HCT116 (cell line): ENCODE measurements at regions not wholly inside any gene's neighbourhood (a gene's known extent, or its start where the extent isn't known, plus 50 kb on each side); places are given as distances from the start of the nearest gene placed in this dataset.

ENCODE experiments used
- ATAC-seq: fragments of 200-7000 bp; cut with Tn5 transposase; 2 replicates; pipeline ENCODE4 v1.9.1; 2020; ENCODE audit warnings: mild to moderate bottlenecking, moderate library complexity
- BruUV-seq: library from RNA; stranded (reverse); fragments of 400-500 nt; replicated peaks from 2 replicates; lab custom pipeline; 2021; lab: Mats Ljungman, UMichigan
- CTCF ChIA-PET: fragments of 300-600 bp; sonication (Branson Sonifier 250); formaldehyde crosslinking; loops from one replicate; lab custom pipeline; 2021; ENCODE audit warnings: antibody characterized with exemption; lab: Charles Lee
- POLR2A ChIA-PET: fragments of 300-600, 350-600 bp; sonication (Branson Sonifier 250); formaldehyde crosslinking; loops from one replicate; lab custom pipeline; 2021; ENCODE audit warnings: antibody characterized with exemption; lab: Charles Lee
- RAD21 ChIA-PET, 2 experiments: fragments of 300-600 bp; sonication (Branson Sonifier 250); formaldehyde crosslinking; loops; one replicate each; lab custom pipeline; 2023; ENCODE audit warnings: low total read pairs in 2 of 2; ENCODE audit not compliant: uncharacterized antibody in 2 of 2, unreplicated experiment in 2 of 2, low non-redundant PET in 1 of 2; lab: Charles Lee
- DNase-seq: peaks from one replicate; pipeline ENCODE4 v3.0.0-alpha.2; 2010; ENCODE audit warnings: low read depth, low spot score
- H2AFZ ChIP-seq: fragments of 200-600 bp; shearing (Covaris generic), sonication (generic); 2 replicates; pipeline ENCODE4 v1.6.1; 2017; ENCODE audit warnings: low read depth, mixed run types, mixed read lengths, antibody characterized with exemption, low read length; ENCODE audit not compliant: poor library complexity, severe bottlenecking
- H3K27ac ChIP-seq: 2 replicates; pipeline ENCODE4 v1.5.1; 2012; ENCODE audit warnings: low read depth, low read length
- H3K27me3 ChIP-seq: fragments of 200-600 bp; sonication (generic); 2 replicates; pipeline ENCODE4 v1.6.1; 2016; ENCODE audit warnings: mixed run types, low read length, mixed read lengths; ENCODE audit not compliant: insufficient read depth
- H3K36me3 ChIP-seq, 2 experiments: fragments of 200-500 bp in 1 of 2; fragments of 200-600 bp in 1 of 2; sonication (Bioruptor generic) in 1 of 2; sonication (generic) in 1 of 2; 2 replicates each; pipeline versions ENCODE4 v1.5.1 to v1.6.1; 2014 to 2016; ENCODE audit warnings: low read length in 2 of 2, inconsistent platforms in 1 of 2, mixed read lengths in 1 of 2, mixed run types in 1 of 2; ENCODE audit not compliant: insufficient read depth in 2 of 2, control insufficient read depth in 1 of 2
- H3K4me1 ChIP-seq, 2 experiments: fragments of 200-600 bp in 1 of 2; sonication (generic) in 1 of 2; 2 replicates each; pipeline versions ENCODE4 v1.5.1 to v1.6.1; 2012 to 2017; ENCODE audit warnings: low read length in 2 of 2, inconsistent platforms in 1 of 2, mild to moderate bottlenecking in 1 of 2, mixed read lengths in 1 of 2, mixed run types in 1 of 2, moderate library complexity in 1 of 2; ENCODE audit not compliant: insufficient read depth in 2 of 2, control insufficient read depth in 1 of 2
- H3K4me2 ChIP-seq: fragments of 200-600 bp; sonication (generic); 2 replicates; pipeline ENCODE4 v1.6.1; 2017; ENCODE audit warnings: mixed run types, low read length, mixed read lengths
- H3K4me3 ChIP-seq, 2 experiments: fragments of 200-600 bp in 1 of 2; sonication (generic) in 1 of 2; replicated peaks in 1 of 2; 2 replicates each; pipeline ENCODE4 v1.5.1; 2011 to 2016; ENCODE audit warnings: low read length in 2 of 2, control low read depth in 1 of 2, low read depth in 1 of 2, mild to moderate bottlenecking in 1 of 2, mixed read lengths in 1 of 2, mixed run types in 1 of 2
- H3K79me2 ChIP-seq: fragments of 200-600 bp; sonication (generic); 2 replicates; pipeline ENCODE4 v1.6.1; 2017; ENCODE audit warnings: mild to moderate bottlenecking, mixed run types, low read length, moderate library complexity, mixed read lengths; ENCODE audit not compliant: insufficient read depth
- H3K9ac ChIP-seq: fragments of 200-600 bp; sonication (generic); 2 replicates; pipeline ENCODE4 v1.6.1; 2016; ENCODE audit warnings: low read length, mixed read lengths
- H3K9me2 ChIP-seq: fragments of 200-600 bp; sonication (generic), shearing (Covaris generic); 2 replicates; pipeline ENCODE4 v1.6.1; 2017; ENCODE audit warnings: mixed run types, mild to moderate bottlenecking, moderate library complexity; ENCODE audit not compliant: insufficient read depth
- H3K9me3 ChIP-seq, 2 experiments: fragments of 200-500 bp in 1 of 2; fragments of 200-600 bp in 1 of 2; sonication (Bioruptor generic) in 1 of 2; sonication (generic) in 1 of 2; 2 replicates each; pipeline ENCODE4 v1.6.1; 2014 to 2017; ENCODE audit warnings: low read length in 2 of 2, mixed read lengths in 2 of 2, inconsistent platforms in 1 of 2, low read depth in 1 of 2, mild to moderate bottlenecking in 1 of 2, mixed run types in 1 of 2, moderate library complexity in 1 of 2; ENCODE audit not compliant: control insufficient read depth in 1 of 2, insufficient read depth in 1 of 2
- H4K20me1 ChIP-seq: fragments of 200-600 bp; sonication (generic), shearing (Covaris generic); 2 replicates; pipeline ENCODE4 v1.6.1; 2017; ENCODE audit warnings: mixed run types, mild to moderate bottlenecking, moderate library complexity; ENCODE audit not compliant: insufficient read depth
- ATF3 ChIP-seq: IDR thresholded peaks from 2 replicates; pipeline ENCODE4 v1.6.1; 2012
- CBX3 ChIP-seq: IDR thresholded peaks from 2 replicates; pipeline ENCODE4 v1.6.1; 2012; ENCODE audit warnings: low read depth
- EGR1 ChIP-seq: IDR thresholded peaks from 2 replicates; pipeline ENCODE4 v1.6.1; 2012; ENCODE audit warnings: low read depth
- ELF1 ChIP-seq: IDR thresholded peaks from 2 replicates; pipeline ENCODE4 v1.6.1; 2012; ENCODE audit warnings: low read depth, borderline replicate concordance
- EZH2 ChIP-seq: fragments of 200-600 bp; sonication (generic); IDR thresholded peaks from 2 replicates; pipeline ENCODE4 v1.6.1; 2017; ENCODE audit warnings: antibody characterized with exemption, mixed run types
- EZH2phosphoT487 ChIP-seq: fragments of 200-600 bp; IDR thresholded peaks from 2 replicates; pipeline ENCODE4 v1.6.1; 2018; ENCODE audit warnings: antibody characterized with exemption, borderline replicate concordance
- FOSL1 ChIP-seq: IDR thresholded peaks from 2 replicates; pipeline ENCODE4 v1.6.1; 2012; ENCODE audit warnings: low read depth
- POLR2A ChIP-seq: IDR thresholded peaks from 2 replicates; pipeline ENCODE4 v1.7.0; 2011; ENCODE audit warnings: borderline replicate concordance; ENCODE audit not compliant: insufficient read depth, insufficient read length; ENCODE audit errors: extremely low read depth
- POLR2AphosphoS5 ChIP-seq: IDR thresholded peaks from 2 replicates; pipeline ENCODE4 v1.6.1; 2011; ENCODE audit warnings: mild to moderate bottlenecking, low read depth, low read length, moderate library complexity
- RAD21 ChIP-seq: IDR thresholded peaks from 2 replicates; pipeline ENCODE4 v1.6.1; 2012; ENCODE audit warnings: low read depth, mild to moderate bottlenecking
- REST ChIP-seq: IDR thresholded peaks from 2 replicates; pipeline ENCODE4 v1.6.1; 2012; ENCODE audit warnings: low read depth
- SIN3A ChIP-seq: IDR thresholded peaks from 2 replicates; pipeline ENCODE4 v1.6.1; 2012; ENCODE audit warnings: low read depth
- SP1 ChIP-seq: IDR thresholded peaks from 2 replicates; pipeline ENCODE4 v1.6.1; 2012; ENCODE audit warnings: low read depth
- SRF ChIP-seq: IDR thresholded peaks from 2 replicates; pipeline ENCODE4 v1.6.1; 2012; ENCODE audit warnings: low read depth
- TCF7L2 ChIP-seq: IDR thresholded peaks from 2 replicates; pipeline ENCODE4 v1.7.0; 2011; ENCODE audit warnings: borderline replicate concordance, inconsistent platforms; ENCODE audit not compliant: insufficient read depth, insufficient read length; ENCODE audit errors: extremely low read depth
- YY1 ChIP-seq: IDR thresholded peaks from 2 replicates; pipeline ENCODE4 v1.6.1; 2011; ENCODE audit warnings: low read length, low read depth, moderate library complexity, mild to moderate bottlenecking; ENCODE audit not compliant: insufficient replicate concordance; ENCODE audit errors: extremely low read depth
- ZBTB33 ChIP-seq: IDR thresholded peaks from 2 replicates; pipeline ENCODE4 v1.6.1; 2011; ENCODE audit warnings: mild to moderate bottlenecking, low read length, moderate library complexity; ENCODE audit not compliant: insufficient replicate concordance; ENCODE audit errors: extremely low read depth
- ZFX ChIP-seq: fragments of 450-650 bp; IDR thresholded peaks from 2 replicates; pipeline ENCODE4 v1.6.1; 2017
- ZNF274 ChIP-seq: fragments of 200-500 bp; sonication (Bioruptor generic); IDR thresholded peaks from 2 replicates; pipeline ENCODE4 v1.6.1; 2014; ENCODE audit warnings: mild to moderate bottlenecking, low read depth, low read length, inconsistent platforms
- intact Hi-C: fragments of 100-400 bp; cut with micrococcal nuclease; formaldehyde crosslinking; loops from 2 replicates; pipeline ENCODE4 v1.10.0; 2022
- TF ChIP-seq, protein P1 (sequence below), 3 experiments: fragments of 200-600 bp in 1 of 3; sonication (generic) in 1 of 3; IDR thresholded peaks in 2 of 3; conservative IDR thresholded peaks in 1 of 3; 2 replicates each; pipeline ENCODE4 v1.5.1; 2012 to 2017; ENCODE audit warnings: low read depth in 2 of 3, low read length in 2 of 3, antibody characterized with exemption in 1 of 3, borderline replicate concordance in 1 of 3, control low read depth in 1 of 3, mild to moderate bottlenecking in 1 of 3, mixed read lengths in 1 of 3, mixed run types in 1 of 3, moderate library complexity in 1 of 3; ENCODE audit not compliant: insufficient read depth in 1 of 3

DNA sequence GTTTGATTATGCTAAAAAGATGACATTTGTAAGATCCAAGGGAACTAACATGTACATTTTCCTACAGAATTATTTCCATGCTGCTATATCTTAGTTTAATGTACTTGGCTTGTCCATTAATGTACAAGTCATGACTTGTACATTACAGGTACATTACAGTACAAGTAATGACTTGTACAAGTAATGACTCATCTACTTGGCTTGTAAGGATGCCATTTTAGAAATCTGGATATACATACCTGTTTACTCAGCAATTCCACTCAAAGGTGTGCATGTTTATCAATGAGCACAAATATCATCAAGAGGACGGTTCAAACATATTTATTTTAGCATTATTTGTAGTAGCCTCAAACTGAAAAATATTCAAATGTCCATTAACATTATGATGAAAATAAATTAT, 87.0 kb upstream of the TRPC4 start:
- H3K4me3 ChIP-seq: no peak overlapping the region
- H3K27ac ChIP-seq: no peak overlapping the region
- no peak overlapping the region for H3K4me2 ChIP-seq
- H3K9ac ChIP-seq: no peak overlapping the region
- intact Hi-C loops: no loop called here
- no peaks in the 10 kb centered on the region for H3K79me2 ChIP-seq
- H3K27me3 ChIP-seq: no peaks in the 10 kb centered on the region
- POLR2A ChIA-PET: no interaction called here
- RAD21 ChIA-PET: no interaction called here
- DNase-seq (no peak), ATAC-seq (no peak)
- H3K4me1 ChIP-seq: no peaks in the 10 kb centered on the region
- H3K9me3 ChIP-seq: peaks cover 10 to 13% of the 10 kb centered on the region in 2 experiments; a peak in 3 of 4 replicates
- H3K9me2 ChIP-seq: no peaks in the 10 kb centered on the region
- no TSS peak for BruUV-seq
- H3K36me3 ChIP-seq: no peaks in the 10 kb centered on the region
- CTCF ChIA-PET: no interaction called here
- TF ChIP-seq REST (no peak), FOSL1 (no peak), EGR1 (no peak), SRF (no peak), ATF3 (no peak), POLR2AphosphoS5 (no peak), ZBTB33 (no peak), ELF1 (no peak), RAD21 (no peak), ZNF274 (no peak), TCF7L2 (no peak), YY1 (no peak), EZH2phosphoT487 (no peak), CBX3 (no peak), SIN3A (no peak), ZFX (no peak), POLR2A (no peak), EZH2 (no peak), SP1 (no peak)
- TF ChIP-seq, protein P1, sequence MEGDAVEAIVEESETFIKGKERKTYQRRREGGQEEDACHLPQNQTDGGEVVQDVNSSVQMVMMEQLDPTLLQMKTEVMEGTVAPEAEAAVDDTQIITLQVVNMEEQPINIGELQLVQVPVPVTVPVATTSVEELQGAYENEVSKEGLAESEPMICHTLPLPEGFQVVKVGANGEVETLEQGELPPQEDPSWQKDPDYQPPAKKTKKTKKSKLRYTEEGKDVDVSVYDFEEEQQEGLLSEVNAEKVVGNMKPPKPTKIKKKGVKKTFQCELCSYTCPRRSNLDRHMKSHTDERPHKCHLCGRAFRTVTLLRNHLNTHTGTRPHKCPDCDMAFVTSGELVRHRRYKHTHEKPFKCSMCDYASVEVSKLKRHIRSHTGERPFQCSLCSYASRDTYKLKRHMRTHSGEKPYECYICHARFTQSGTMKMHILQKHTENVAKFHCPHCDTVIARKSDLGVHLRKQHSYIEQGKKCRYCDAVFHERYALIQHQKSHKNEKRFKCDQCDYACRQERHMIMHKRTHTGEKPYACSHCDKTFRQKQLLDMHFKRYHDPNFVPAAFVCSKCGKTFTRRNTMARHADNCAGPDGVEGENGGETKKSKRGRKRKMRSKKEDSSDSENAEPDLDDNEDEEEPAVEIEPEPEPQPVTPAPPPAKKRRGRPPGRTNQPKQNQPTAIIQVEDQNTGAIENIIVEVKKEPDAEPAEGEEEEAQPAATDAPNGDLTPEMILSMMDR (IDR thresholded peaks at IDR 0.05 in 2 of 3, conservative IDR thresholded peaks at IDR 0.05 in 1 of 3; ENCODE audit: borderline replicate concordance in 1 of 3, insufficient read depth in 1 of 3, low read depth in 2 of 3, low read length in 2 of 3): no peak
- no peak overlapping the region for H2AFZ ChIP-seq
- no peaks in the 10 kb centered on the region for H4K20me1 ChIP-seq
